AG04450 (cell line): ENCODE measurements at regions not wholly inside any gene's neighbourhood (a gene's known extent, or its start where the extent isn't known, plus 50 kb on each side); places are given as distances from the start of the nearest gene placed in this dataset.

ENCODE experiments used
- CTCF ChIA-PET: fragments of 300-600, 350-600 bp; formaldehyde crosslinking; extraction: SDS; loops from one replicate; lab custom pipeline; 2022; ENCODE audit warnings: antibody characterized with exemption, inconsistent platforms; lab: Charles Lee
- POLR2A ChIA-PET: fragments of 350-600 bp; formaldehyde crosslinking; extraction: SDS; loops from one replicate; lab custom pipeline; 2021; ENCODE audit warnings: antibody characterized with exemption, inconsistent platforms; lab: Yijun Ruan, JAX
- DNase-seq: peaks from one replicate; pipeline ENCODE4 v3.0.0-alpha.2; 2011; ENCODE audit warnings: low read depth, low spot score
- H3K27ac ChIP-seq: one replicate; pipeline ENCODE4 v1.5.1; 2012; ENCODE audit warnings: low read depth, low read length, control low read depth
- H3K27me3 ChIP-seq: one replicate; pipeline ENCODE4 v1.6.0; 2012; ENCODE audit warnings: low read length; ENCODE audit not compliant: control insufficient read depth, insufficient read depth
- H3K4me3 ChIP-seq: 2 replicates; pipeline ENCODE4 v1.5.1; 2011; ENCODE audit warnings: mild to moderate bottlenecking, low read depth, low read length, control low read depth
- H3K9me3 ChIP-seq: 2 replicates; pipeline ENCODE4 v1.5.1; 2012; ENCODE audit warnings: low read length; ENCODE audit not compliant: control insufficient read depth, insufficient read depth
- CTCF ChIP-seq: IDR thresholded peaks from 2 replicates; pipeline ENCODE4 v1.5.1; 2011; ENCODE audit warnings: low read depth, low read length, control low read depth, inconsistent platforms

GRCh38 chr7:116445447-116446211 lies 53.9 kb upstream of the CAV2 start:
- Histone ChIP-seq H3K4me3 (no peak overlapping the region), H3K27me3 (no peaks in the 10 kb centered on the region), H3K9me3 (no peaks in the 10 kb centered on the region), H3K27ac (no peak overlapping the region)
- CTCF ChIA-PET, result interaction anchor here (0.8 kb wide), 1 partner anchor 144 kb away, joined by 3 read pairs; no protein-coding TSS in a partner anchor
- TF ChIP-seq CTCF, result no peak
- POLR2A ChIA-PET, result no interaction called here
- no peak for DNase-seq

GRCh38 chr7:116446212-116446855 lies 53.2 kb upstream of the CAV2 start:
- no peak for TF ChIP-seq CTCF
- CTCF ChIA-PET, result interaction anchor here (1.7 kb wide), 1 partner anchor 80 kb away, joined by 7 read pairs; no protein-coding TSS in a partner anchor

GRCh38 chr7:116447436-116447835 lies 52.1 kb upstream of the CAV2 start:
- no peaks in the 10 kb centered on the region for H3K9me3 ChIP-seq
- no peak overlapping the region for H3K4me3 ChIP-seq
- no peak for DNase-seq
- CTCF ChIA-PET, result interaction anchor here (0.6 to 1.7 kb wide), 4 partner anchors 79 to 180 kb away, joined by 3 to 7 read pairs (median 4); no protein-coding TSS in a partner anchor
- POLR2A ChIA-PET, result interaction anchor here (1.4 kb wide), 1 partner anchor 176 kb away, joined by 5 read pairs; no protein-coding TSS in a partner anchor
- H3K27me3 ChIP-seq, result no peaks in the 10 kb centered on the region
- H3K27ac ChIP-seq, result no peak overlapping the region
- no peak for TF ChIP-seq CTCF

More at GRCh38 chr7:116446212-116446855, 53.2 kb upstream of the CAV2 start:
- no peaks in the 10 kb centered on the region for H3K27me3 ChIP-seq
- H3K9me3 ChIP-seq, result no peaks in the 10 kb centered on the region
- no peak overlapping the region for H3K4me3 ChIP-seq
- POLR2A ChIA-PET, result no interaction called here
- H3K27ac ChIP-seq, result no peak overlapping the region
- no peak for DNase-seq

- Histone ChIP-seq H3K27ac (no peak overlapping the region), H3K4me3 (no peak overlapping the region), H3K27me3 (no peaks in the 10 kb centered on the region), H3K9me3 (no peaks in the 10 kb centered on the region)
- CTCF ChIA-PET, result interaction anchor here (0.9 to 1.7 kb wide), 2 partner anchors 78 to 142 kb away, joined by 3 to 7 read pairs; no protein-coding TSS in a partner anchor
- POLR2A ChIA-PET, result interaction anchor here (1.4 kb wide), 1 partner anchor 176 kb away, joined by 5 read pairs; no protein-coding TSS in a partner anchor
- DNase-seq, result no peak
- no peak for TF ChIP-seq CTCF
Observed at GRCh38 chr7:116447966-116448839, 51.3 kb upstream of the CAV2 start.
